ENCODE measurements at regions not wholly inside any gene's neighbourhood (a gene's known extent, or its start where the extent isn't known, plus 50 kb on each side); places are given as distances from the start of the nearest gene placed in this dataset.

GRCh38 chr6:166743406-166744222 lies 116.6 kb upstream of the RPS6KA2 start:
- H3K4me1 ChIP-seq (ENCODE audit: control insufficient read depth, insufficient read depth, low read length): peaks cover 29% of the 10 kb centered on the region
- no peak overlapping the region for H3K4me2 ChIP-seq (ENCODE audit: low read length)
- H3K4me3 ChIP-seq (ENCODE audit: low read length): no peak overlapping the region
- H3K27me3 ChIP-seq (ENCODE audit: control insufficient read depth, insufficient read depth, low read length): no peaks in the 10 kb centered on the region
- H3K36me3 ChIP-seq (ENCODE audit: insufficient read depth, low read length): no peaks in the 10 kb centered on the region
- no peaks in the 10 kb centered on the region for H3K9me3 ChIP-seq (replicated peaks; ENCODE audit: low read length)
- H3K9ac ChIP-seq (ENCODE audit: low read depth, low read length): no peak overlapping the region

GRCh38 chr6:166742981-166743380 lies 115.9 kb upstream of the RPS6KA2 start:
- Histone ChIP-seq H3K9ac (ENCODE audit: low read depth, low read length) (no peak overlapping the region), H3K4me3 (ENCODE audit: low read length) (no peak overlapping the region), H3K36me3 (ENCODE audit: insufficient read depth, low read length) (no peaks in the 10 kb centered on the region), H3K9me3 (replicated peaks; ENCODE audit: low read length) (no peaks in the 10 kb centered on the region), H3K4me1 (ENCODE audit: control insufficient read depth, insufficient read depth, low read length) (peaks cover 29% of the 10 kb centered on the region), H3K4me2 (ENCODE audit: low read length) (no peak overlapping the region), H3K27me3 (ENCODE audit: control insufficient read depth, insufficient read depth, low read length) (no peaks in the 10 kb centered on the region)

GRCh38 chr6:166739976-166740318 lies 112.9 kb upstream of the RPS6KA2 start:
- Histone ChIP-seq H3K27me3 (ENCODE audit: control insufficient read depth, insufficient read depth, low read length) (no peaks in the 10 kb centered on the region), H3K36me3 (ENCODE audit: insufficient read depth, low read length) (no peaks in the 10 kb centered on the region), H3K9me3 (replicated peaks; ENCODE audit: low read length) (no peaks in the 10 kb centered on the region), H3K9ac (ENCODE audit: low read depth, low read length) (no peak overlapping the region), H3K4me2 (ENCODE audit: low read length) (no peak overlapping the region), H3K4me1 (ENCODE audit: control insufficient read depth, insufficient read depth, low read length) (peaks cover 34% of the 10 kb centered on the region), H3K4me3 (ENCODE audit: low read length) (no peak overlapping the region)

GRCh38 chr6:166739117-166739975 lies 112.3 kb upstream of the RPS6KA2 start:
- Histone ChIP-seq H3K27me3 (ENCODE audit: control insufficient read depth, insufficient read depth, low read length) (no peaks in the 10 kb centered on the region), H3K36me3 (ENCODE audit: insufficient read depth, low read length) (no peaks in the 10 kb centered on the region), H3K4me3 (ENCODE audit: low read length) (no peak overlapping the region), H3K4me2 (ENCODE audit: low read length) (no peak overlapping the region), H3K4me1 (ENCODE audit: control insufficient read depth, insufficient read depth, low read length) (peaks cover 34% of the 10 kb centered on the region), H3K9me3 (replicated peaks; ENCODE audit: low read length) (no peaks in the 10 kb centered on the region), H3K9ac (ENCODE audit: low read depth, low read length) (no peak overlapping the region)

- H3K27me3 ChIP-seq (ENCODE audit: control insufficient read depth, insufficient read depth, low read length): no peaks in the 10 kb centered on the region
Measured at GRCh38 chr6:166738386-166739116, 111.5 kb upstream of the RPS6KA2 start.

GRCh38 chr6:166737261-166737660 lies 110.2 kb upstream of the RPS6KA2 start:
- H3K4me3 ChIP-seq (ENCODE audit: low read length): no peak overlapping the region
- H3K9me3 ChIP-seq (replicated peaks; ENCODE audit: low read length): no peaks in the 10 kb centered on the region
- no peak overlapping the region for H3K9ac ChIP-seq (ENCODE audit: low read depth, low read length)

More at GRCh38 chr6:166738386-166739116, 111.5 kb upstream of the RPS6KA2 start:
- Histone ChIP-seq H3K4me3 (ENCODE audit: low read length) (no peak overlapping the region), H3K36me3 (ENCODE audit: insufficient read depth, low read length) (no peaks in the 10 kb centered on the region), H3K9ac (ENCODE audit: low read depth, low read length) (no peak overlapping the region), H3K9me3 (replicated peaks; ENCODE audit: low read length) (no peaks in the 10 kb centered on the region), H3K4me2 (ENCODE audit: low read length) (no peak overlapping the region), H3K4me1 (ENCODE audit: control insufficient read depth, insufficient read depth, low read length) (peaks cover 34% of the 10 kb centered on the region)

GRCh38 chr6:166736634-166737033 lies 109.6 kb upstream of the RPS6KA2 start:
- Histone ChIP-seq H3K9me3 (replicated peaks; ENCODE audit: low read length) (no peaks in the 10 kb centered on the region), H3K9ac (ENCODE audit: low read depth, low read length) (no peak overlapping the region), H3K4me3 (ENCODE audit: low read length) (no peak overlapping the region), H3K4me2 (ENCODE audit: low read length) (no peak overlapping the region), H3K36me3 (ENCODE audit: insufficient read depth, low read length) (no peaks in the 10 kb centered on the region), H3K4me1 (ENCODE audit: control insufficient read depth, insufficient read depth, low read length) (peaks cover 34% of the 10 kb centered on the region), H3K27me3 (ENCODE audit: control insufficient read depth, insufficient read depth, low read length) (no peaks in the 10 kb centered on the region)

More at GRCh38 chr6:166737261-166737660, 110.2 kb upstream of the RPS6KA2 start:
- H3K36me3 ChIP-seq (ENCODE audit: insufficient read depth, low read length): no peaks in the 10 kb centered on the region
- no peaks in the 10 kb centered on the region for H3K27me3 ChIP-seq (ENCODE audit: control insufficient read depth, insufficient read depth, low read length)
- no peak overlapping the region for H3K4me2 ChIP-seq (ENCODE audit: low read length)
- H3K4me1 ChIP-seq (ENCODE audit: control insufficient read depth, insufficient read depth, low read length): peaks cover 34% of the 10 kb centered on the region

GRCh38 chr6:166733900-166734299 lies 106.8 kb upstream of the RPS6KA2 start:
- H3K4me1 ChIP-seq (ENCODE audit: control insufficient read depth, insufficient read depth, low read length): peaks cover 15% of the 10 kb centered on the region
- no peak overlapping the region for H3K4me2 ChIP-seq (ENCODE audit: low read length)
- no peaks in the 10 kb centered on the region for H3K9me3 ChIP-seq (replicated peaks; ENCODE audit: low read length)
- H3K27me3 ChIP-seq (ENCODE audit: control insufficient read depth, insufficient read depth, low read length): no peaks in the 10 kb centered on the region
- no peak overlapping the region for H3K9ac ChIP-seq (ENCODE audit: low read depth, low read length)
- H3K36me3 ChIP-seq (ENCODE audit: insufficient read depth, low read length): no peaks in the 10 kb centered on the region
- H3K4me3 ChIP-seq (ENCODE audit: low read length): no peak overlapping the region

GRCh38 chr6:166729658-166730057 lies 102.6 kb upstream of the RPS6KA2 start:
- no peaks in the 10 kb centered on the region for H3K27me3 ChIP-seq (ENCODE audit: control insufficient read depth, insufficient read depth, low read length)

GRCh38 chr6:166728884-166729530 lies 102.0 kb upstream of the RPS6KA2 start:
- Histone ChIP-seq H3K9ac (ENCODE audit: low read depth, low read length) (no peak overlapping the region), H3K4me2 (ENCODE audit: low read length) (no peak overlapping the region), H3K36me3 (ENCODE audit: insufficient read depth, low read length) (no peaks in the 10 kb centered on the region), H3K9me3 (replicated peaks; ENCODE audit: low read length) (no peaks in the 10 kb centered on the region), H3K4me1 (ENCODE audit: control insufficient read depth, insufficient read depth, low read length) (peaks cover 11% of the 10 kb centered on the region), H3K4me3 (ENCODE audit: low read length) (no peak overlapping the region), H3K27me3 (ENCODE audit: control insufficient read depth, insufficient read depth, low read length) (no peaks in the 10 kb centered on the region)

More at GRCh38 chr6:166729658-166730057, 102.6 kb upstream of the RPS6KA2 start:
- peaks cover 7% of the 10 kb centered on the region for H3K4me1 ChIP-seq (ENCODE audit: control insufficient read depth, insufficient read depth, low read length)
- no peak overlapping the region for H3K4me3 ChIP-seq (ENCODE audit: low read length)
- H3K9me3 ChIP-seq (replicated peaks; ENCODE audit: low read length): no peaks in the 10 kb centered on the region
- no peak overlapping the region for H3K9ac ChIP-seq (ENCODE audit: low read depth, low read length)
- H3K36me3 ChIP-seq (ENCODE audit: insufficient read depth, low read length): no peaks in the 10 kb centered on the region
- H3K4me2 ChIP-seq (ENCODE audit: low read length): no peak overlapping the region

GRCh38 chr6:166726201-166726600 lies 99.2 kb upstream of the RPS6KA2 start:
- Histone ChIP-seq H3K4me2 (ENCODE audit: low read length) (no peak overlapping the region), H3K4me1 (ENCODE audit: control insufficient read depth, insufficient read depth, low read length) (peaks cover 22% of the 10 kb centered on the region), H3K9ac (ENCODE audit: low read depth, low read length) (no peak overlapping the region), H3K27me3 (ENCODE audit: control insufficient read depth, insufficient read depth, low read length) (no peaks in the 10 kb centered on the region), H3K4me3 (ENCODE audit: low read length) (no peak overlapping the region), H3K36me3 (ENCODE audit: insufficient read depth, low read length) (no peaks in the 10 kb centered on the region), H3K9me3 (replicated peaks; ENCODE audit: low read length) (no peaks in the 10 kb centered on the region)
